GM13977 (cell line): ENCODE measurements at regions not wholly inside any gene's neighbourhood (a gene's known extent, or its start where the extent isn't known, plus 50 kb on each side); places are given as distances from the start of the nearest gene placed in this dataset.

Source experiments
- DNase-seq: peaks from one replicate; pipeline ENCODE4 v3.0.0; 2012; ENCODE audit warnings: low spot score
- CTCF ChIP-seq: IDR thresholded peaks from 2 replicates; pipeline ENCODE4 v1.5.1; 2012; ENCODE audit warnings: mild to moderate bottlenecking, control low read depth; ENCODE audit not compliant: insufficient read depth; ENCODE audit errors: extremely low read depth, missing control alignments
- in situ Hi-C: fragments of 300-500 bp; cut with MboI; formaldehyde crosslinking; loops from one replicate; pipeline ENCODE4 v1.12.0; 2022; ENCODE audit warnings: low sequenced_read_pairs, low pct_unique_long_range_greater_than_20kb, mixed read lengths, inconsistent platforms; ENCODE audit not compliant: unreplicated experiment

GRCh38 chr2:116747103-116747502 lies 1067.4 kb upstream of the DDX18 start:
- no peak for TF ChIP-seq CTCF
- no peak for DNase-seq
- in situ Hi-C loops: no loop called here

- no peak for DNase-seq
- in situ Hi-C loops: no loop called here
- TF ChIP-seq CTCF: no peak
Measured at GRCh38 chr2:116749994-116750393, 1064.5 kb upstream of the DDX18 start.

GRCh38 chr2:116754381-116755101 lies 1060.0 kb upstream of the DDX18 start:
- in situ Hi-C loops: no loop called here
- no peak for TF ChIP-seq CTCF
- no peak for DNase-seq

GRCh38 chr2:116761864-116762263 lies 1052.6 kb upstream of the DDX18 start:
- in situ Hi-C loops: no loop called here
- no peak for DNase-seq
- no peak for TF ChIP-seq CTCF

- TF ChIP-seq CTCF: no peak
- in situ Hi-C loops: no loop called here
- no peak for DNase-seq
Measured at GRCh38 chr2:116769514-116769913, 1045.0 kb upstream of the DDX18 start.

GRCh38 chr2:116776556-116776955 lies 1037.9 kb upstream of the DDX18 start:
- no peak for TF ChIP-seq CTCF
- DNase-seq: no peak
- in situ Hi-C loops: no loop called here
